Keratinocyte (primary cell): ENCODE measurements at regions not wholly inside any gene's neighbourhood (a gene's known extent, or its start where the extent isn't known, plus 50 kb on each side); places are given as distances from the start of the nearest gene placed in this dataset.

ENCODE experiments used
- EZH2 ChIP-seq: IDR thresholded peaks from one replicate; pipeline ENCODE4 v1.6.1; 2012; ENCODE audit warnings: inconsistent platforms, mild to moderate bottlenecking, low read length, moderate library complexity
- TF ChIP-seq, protein P1 (sequence below), 3 experiments: IDR thresholded peaks in 1 of 3; conservative IDR thresholded peaks in 1 of 3; optimal IDR thresholded peaks in 1 of 3; 2 replicates in 2 of 3; 3 replicates in 1 of 3; pipeline versions ENCODE3 to v1.5.1; 2011; ENCODE audit warnings: low read length in 3 of 3, mild to moderate bottlenecking in 3 of 3, moderate library complexity in 2 of 3, control low read depth in 1 of 3, inconsistent platforms in 1 of 3; ENCODE audit not compliant: insufficient read depth in 2 of 3; ENCODE audit errors: extremely low read depth in 1 of 3

DNA sequence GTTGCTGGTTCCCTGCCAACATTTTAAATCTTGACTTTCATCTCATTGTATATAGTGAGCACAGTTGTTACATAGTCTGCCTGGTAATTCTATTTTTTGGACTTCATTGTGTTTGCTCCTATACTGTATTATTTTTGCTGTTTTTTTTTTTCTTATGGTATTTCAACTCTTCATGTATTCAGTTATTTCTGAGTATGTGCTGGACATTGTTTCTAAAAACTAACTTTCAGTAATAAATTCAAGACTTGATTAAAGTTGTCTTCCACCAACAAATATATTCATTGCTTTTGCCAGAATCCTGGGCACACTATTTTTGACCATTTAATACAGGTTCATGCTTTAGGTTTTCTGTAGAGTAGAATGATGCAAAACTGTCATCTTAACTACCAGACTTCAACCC, 698.3 kb downstream of the MAFB start:
- TF ChIP-seq, protein P1, sequence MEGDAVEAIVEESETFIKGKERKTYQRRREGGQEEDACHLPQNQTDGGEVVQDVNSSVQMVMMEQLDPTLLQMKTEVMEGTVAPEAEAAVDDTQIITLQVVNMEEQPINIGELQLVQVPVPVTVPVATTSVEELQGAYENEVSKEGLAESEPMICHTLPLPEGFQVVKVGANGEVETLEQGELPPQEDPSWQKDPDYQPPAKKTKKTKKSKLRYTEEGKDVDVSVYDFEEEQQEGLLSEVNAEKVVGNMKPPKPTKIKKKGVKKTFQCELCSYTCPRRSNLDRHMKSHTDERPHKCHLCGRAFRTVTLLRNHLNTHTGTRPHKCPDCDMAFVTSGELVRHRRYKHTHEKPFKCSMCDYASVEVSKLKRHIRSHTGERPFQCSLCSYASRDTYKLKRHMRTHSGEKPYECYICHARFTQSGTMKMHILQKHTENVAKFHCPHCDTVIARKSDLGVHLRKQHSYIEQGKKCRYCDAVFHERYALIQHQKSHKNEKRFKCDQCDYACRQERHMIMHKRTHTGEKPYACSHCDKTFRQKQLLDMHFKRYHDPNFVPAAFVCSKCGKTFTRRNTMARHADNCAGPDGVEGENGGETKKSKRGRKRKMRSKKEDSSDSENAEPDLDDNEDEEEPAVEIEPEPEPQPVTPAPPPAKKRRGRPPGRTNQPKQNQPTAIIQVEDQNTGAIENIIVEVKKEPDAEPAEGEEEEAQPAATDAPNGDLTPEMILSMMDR (optimal IDR thresholded peaks at IDR 0.05 in 1 of 3, IDR thresholded peaks at IDR 0.05 in 1 of 3, conservative IDR thresholded peaks at IDR 0.05 in 1 of 3; ENCODE audit: extremely low read depth in 1 of 3, insufficient read depth in 2 of 3, low read length in 3 of 3) = no peak
- TF ChIP-seq EZH2 = no peak
